H1 (cell line): ENCODE measurements at regions not wholly inside any gene's neighbourhood (a gene's known extent, or its start where the extent isn't known, plus 50 kb on each side); places are given as distances from the start of the nearest gene placed in this dataset.

Experiments used
- CTCF ChIA-PET: fragments of 300-600 bp; sonication (Branson Sonifier 250); formaldehyde crosslinking; loops from one replicate; lab custom pipeline; 2021; ENCODE audit not compliant: partially characterized antibody; lab: Charles Lee
- POLR2A ChIA-PET: fragments of 300-600 bp; sonication (Branson Sonifier 250); formaldehyde crosslinking; loops from one replicate; lab custom pipeline; 2021; ENCODE audit warnings: inconsistent platforms; ENCODE audit not compliant: partially characterized antibody; lab: Charles Lee
- DNase-seq, 2 experiments: peaks; one replicate each; pipeline versions ENCODE4 v3.0.0 to v3.0.0-alpha.2; 2010 to 2022; ENCODE audit warnings: low spot score in 2 of 2, low read depth in 1 of 2, mixed read lengths in 1 of 2
- FAIRE-seq: peaks from 2 replicates; lab custom pipeline; 2011; peaks lifted over from hg19 to GRCh38; lab: Jason Lieb, UNC
- H2AFZ ChIP-seq: 2 replicates; pipeline ENCODE4 v1.8.1; 2012; ENCODE audit warnings: low read length, inconsistent platforms
- H2AK5ac ChIP-seq: 2 replicates; pipeline ENCODE4 v1.6.1; 2013; ENCODE audit warnings: low read depth, low read length
- H2BK120ac ChIP-seq: replicated peaks from 2 replicates; pipeline ENCODE3; 2013; ENCODE audit warnings: low read depth, low read length, inconsistent platforms
- H2BK12ac ChIP-seq: 2 replicates; pipeline ENCODE4 v1.6.1; 2013; ENCODE audit warnings: low read depth, low read length
- H2BK15ac ChIP-seq: 2 replicates; pipeline ENCODE4 v1.6.1; 2013; ENCODE audit warnings: low read length
- H2BK20ac ChIP-seq: 2 replicates; pipeline ENCODE4 v1.6.1; 2013; ENCODE audit warnings: low read length
- H2BK5ac ChIP-seq: 2 replicates; pipeline ENCODE4 v1.6.1; 2013; ENCODE audit warnings: low read depth, low read length
- H3K14ac ChIP-seq: 2 replicates; pipeline ENCODE4 v1.6.1; 2013; ENCODE audit warnings: inconsistent platforms; ENCODE audit not compliant: insufficient read length
- H3K18ac ChIP-seq: 2 replicates; pipeline ENCODE4 v1.6.1; 2013; ENCODE audit warnings: low read length; ENCODE audit errors: extremely low read depth
- H3K23ac ChIP-seq: 2 replicates; pipeline ENCODE4 v1.6.1; 2013; ENCODE audit warnings: inconsistent platforms; ENCODE audit not compliant: insufficient read length
- H3K23me2 ChIP-seq: 2 replicates; pipeline ENCODE4 v1.6.1; 2013; ENCODE audit warnings: low read depth, low read length
- H3K27ac ChIP-seq: 2 replicates; pipeline ENCODE4 v1.6.1; 2011; ENCODE audit warnings: low read depth, low read length, inconsistent platforms
- H3K27me3 ChIP-seq, 4 experiments: replicated peaks in 1 of 4; 1 replicate in 1 of 4; 2 replicates in 3 of 4; pipeline versions ENCODE4 v1.6.1 to v1.8.1; 2011 to 2013; ENCODE audit warnings: low read length in 3 of 4, mild to moderate bottlenecking in 3 of 4, inconsistent platforms in 2 of 4, mixed read lengths in 2 of 4, moderate library complexity in 1 of 4; ENCODE audit not compliant: control insufficient read depth in 3 of 4, insufficient read depth in 3 of 4; ENCODE audit errors: extremely low read depth in 1 of 4
- H3K36me3 ChIP-seq, 4 experiments: 2 replicates each; pipeline versions ENCODE4 v1.6.1 to v1.8.1; 2011 to 2013; ENCODE audit warnings: mild to moderate bottlenecking in 4 of 4, low read length in 3 of 4, moderate library complexity in 2 of 4, control low read depth in 1 of 4, inconsistent platforms in 1 of 4; ENCODE audit not compliant: insufficient read depth in 4 of 4, control insufficient read depth in 2 of 4
- H3K4ac ChIP-seq: replicated peaks from 2 replicates; pipeline ENCODE3; 2013; ENCODE audit warnings: low read length, low read depth, mixed read lengths, inconsistent platforms; ENCODE audit not compliant: insufficient read length
- H3K4me1 ChIP-seq, 4 experiments: replicated peaks in 1 of 4; 1 replicate in 1 of 4; 2 replicates in 3 of 4; pipeline versions ENCODE4 v1.6.1 to v1.8.1; 2011 to 2013; ENCODE audit warnings: low read length in 3 of 4, inconsistent platforms in 2 of 4, mixed read lengths in 1 of 4; ENCODE audit not compliant: insufficient read depth in 4 of 4, control insufficient read depth in 3 of 4
- H3K4me2 ChIP-seq, 2 experiments: 2 replicates each; pipeline versions ENCODE4 v1.6.1 to v1.8.1; 2011 to 2013; ENCODE audit warnings: low read depth in 2 of 2, low read length in 2 of 2, control low read depth in 1 of 2, inconsistent platforms in 1 of 2, mild to moderate bottlenecking in 1 of 2; ENCODE audit not compliant: insufficient read depth in 1 of 2
- H3K4me3 ChIP-seq, 4 experiments: fragments of 200-600, 300-600 bp in 1 of 4; sonication (generic), shearing (Covaris generic), sonication (Bioruptor Twin) in 1 of 4; 2 replicates each; pipeline versions ENCODE4 v1.5.1 to v1.8.1; 2011 to 2016; ENCODE audit warnings: low read length in 4 of 4, low read depth in 3 of 4, control low read depth in 2 of 4, inconsistent platforms in 2 of 4, mild to moderate bottlenecking in 2 of 4, mixed read lengths in 1 of 4, moderate library complexity in 1 of 4; ENCODE audit not compliant: insufficient read depth in 2 of 4; ENCODE audit errors: extremely low read depth in 1 of 4
- H3K56ac ChIP-seq: replicated peaks from 2 replicates; pipeline ENCODE3; 2013; ENCODE audit warnings: low read depth, mild to moderate bottlenecking, mixed read lengths, low read length, inconsistent platforms; ENCODE audit not compliant: insufficient read length
- H3K79me1 ChIP-seq: 2 replicates; pipeline ENCODE4 v1.6.1; 2013; ENCODE audit warnings: low read depth, low read length, control low read depth
- H3K79me2 ChIP-seq, 2 experiments: 2 replicates each; pipeline versions ENCODE4 v1.6.1 to v1.8.1; 2012 to 2013; ENCODE audit warnings: low read length in 2 of 2, mild to moderate bottlenecking in 2 of 2, inconsistent platforms in 1 of 2; ENCODE audit not compliant: insufficient read depth in 2 of 2, control insufficient read depth in 1 of 2
- H3K9ac ChIP-seq, 4 experiments: replicated peaks in 1 of 4; 1 replicate in 1 of 4; 2 replicates in 3 of 4; pipeline versions ENCODE4 v1.6.1 to v1.8.1; 2011 to 2013; ENCODE audit warnings: low read depth in 3 of 4, low read length in 3 of 4, control low read depth in 2 of 4, mild to moderate bottlenecking in 2 of 4, moderate library complexity in 2 of 4, inconsistent platforms in 1 of 4; ENCODE audit errors: extremely low read depth in 1 of 4
- H3K9me3 ChIP-seq, 2 experiments: 2 replicates each; pipeline versions ENCODE4 v1.6.1 to v1.8.1; 2012 to 2013; ENCODE audit warnings: mild to moderate bottlenecking in 2 of 2, moderate library complexity in 2 of 2, control low read depth in 1 of 2, inconsistent platforms in 1 of 2, low read depth in 1 of 2, low read length in 1 of 2, mixed read lengths in 1 of 2; ENCODE audit not compliant: insufficient read depth in 2 of 2
- H4K20me1 ChIP-seq, 2 experiments: replicated peaks in 1 of 2; 2 replicates each; pipeline versions ENCODE3 to v1.8.1; 2011 to 2013; ENCODE audit warnings: inconsistent platforms in 2 of 2, low read length in 2 of 2, mild to moderate bottlenecking in 1 of 2; ENCODE audit not compliant: insufficient read depth in 2 of 2, control insufficient read depth in 1 of 2
- H4K5ac ChIP-seq: 2 replicates; pipeline ENCODE4 v1.6.1; 2013; ENCODE audit warnings: low read length, low read depth, mixed read lengths, inconsistent platforms; ENCODE audit not compliant: insufficient read length
- H4K8ac ChIP-seq: 2 replicates; pipeline ENCODE4 v1.8.0; 2013; ENCODE audit warnings: mild to moderate bottlenecking, moderate library complexity, low read length, inconsistent platforms; ENCODE audit not compliant: insufficient read depth; ENCODE audit errors: extremely low read depth
- H4K91ac ChIP-seq: replicated peaks from 2 replicates; pipeline ENCODE3; 2013; ENCODE audit warnings: low read length, mixed read lengths, inconsistent platforms; ENCODE audit not compliant: insufficient read length
- ATF3 ChIP-seq: IDR thresholded peaks from 2 replicates; pipeline ENCODE4 v1.6.1; 2011; ENCODE audit warnings: low read depth, mild to moderate bottlenecking, low read length; ENCODE audit not compliant: insufficient read depth
- BACH1 ChIP-seq: IDR thresholded peaks from 2 replicates; pipeline ENCODE4 v1.6.1; 2012; ENCODE audit warnings: low read length, improper control_type of control experiment
- GABPA ChIP-seq: IDR thresholded peaks from 2 replicates; pipeline ENCODE4 v1.6.1; 2011; ENCODE audit warnings: mild to moderate bottlenecking, low read length, moderate library complexity, borderline replicate concordance; ENCODE audit not compliant: insufficient read depth
- USF2 ChIP-seq: IDR thresholded peaks from 2 replicates; pipeline ENCODE4 v1.6.1; 2011; ENCODE audit warnings: low read length, improper control_type of control experiment
- WGBS, 2 experiments: shearing (Covaris generic) in 1 of 2; methylation state at CpG; one replicate each; pipeline versions ENCODE4 v1.1.6 to v1.1.7; 2013 to 2015; ENCODE audit warnings: low lambda C conversion rate in 2 of 2, mixed read lengths in 2 of 2, inconsistent platforms in 1 of 2, low coverage in 1 of 2, missing lambda C conversion rate in 1 of 2; ENCODE audit not compliant: insufficient replicate concordance in 2 of 2, insufficient coverage in 1 of 2, insufficient read length in 1 of 2; ENCODE audit errors: extremely low coverage in 1 of 2, missing lambda C conversion rate in 1 of 2; 5-methylcytosine and 5-hydroxymethylcytosine counted together

- Histone ChIP-seq H2BK5ac (no peak overlapping the region), H3K27me3 (no peaks in the 10 kb centered on the region; a peak in 2 of 7 replicates), H3K18ac (no peak overlapping the region), H4K8ac (no peak overlapping the region), H4K91ac (no peak overlapping the region), H3K9ac (no peak overlapping the region), H2BK120ac (no peak overlapping the region), H4K20me1 (no peaks in the 10 kb centered on the region), H3K56ac (no peak overlapping the region), H2AK5ac (no peak overlapping the region), H3K27ac (no peak overlapping the region), H2BK20ac (no peak overlapping the region), H3K36me3 (no peaks in the 10 kb centered on the region), H3K4me3 (no peak overlapping the region), H3K23me2 (no peaks in the 10 kb centered on the region), H3K4ac (no peak overlapping the region), H2AFZ (no peak overlapping the region), H3K14ac (no peak overlapping the region), H3K4me2 (no peak overlapping the region), H4K5ac (no peak overlapping the region), H3K79me2 (no peaks in the 10 kb centered on the region), H2BK12ac (no peak overlapping the region), H3K79me1 (no peaks in the 10 kb centered on the region), H3K23ac (no peak overlapping the region), H3K4me1 (peaks cover 0 to 10% (median 6%) of the 10 kb centered on the region in 4 experiments; a peak in 3 of 7 replicates), H2BK15ac (no peak overlapping the region), H3K9me3 (no peaks in the 10 kb centered on the region)
- no peak for TF ChIP-seq BACH1
- no peak for TF ChIP-seq USF2
- TF ChIP-seq GABPA, result no peak
- TF ChIP-seq ATF3, result no peak
- DNase-seq (no peak), FAIRE-seq (no peak)
- CTCF ChIA-PET, result interaction anchor here (0.6 to 1.9 kb wide), 4 partner anchors 19 to 566 kb away, joined by 3 to 8 read pairs (median 4); no protein-coding TSS in a partner anchor
- POLR2A ChIA-PET, result no interaction called here
- 95% methylated on average over 2 of the region's 2 CpGs; no CpG with 5 or more reads in 1 of the 2 experiments for WGBS, 2 experiments
Measured at GRCh38 chr11:15848631-15849168, 507.6 kb downstream of the SOX6 start.
